ENCODE measurements at regions not wholly inside any gene's neighbourhood (a gene's known extent, or its start where the extent isn't known, plus 50 kb on each side); places are given as distances from the start of the nearest gene placed in this dataset.

DNA sequence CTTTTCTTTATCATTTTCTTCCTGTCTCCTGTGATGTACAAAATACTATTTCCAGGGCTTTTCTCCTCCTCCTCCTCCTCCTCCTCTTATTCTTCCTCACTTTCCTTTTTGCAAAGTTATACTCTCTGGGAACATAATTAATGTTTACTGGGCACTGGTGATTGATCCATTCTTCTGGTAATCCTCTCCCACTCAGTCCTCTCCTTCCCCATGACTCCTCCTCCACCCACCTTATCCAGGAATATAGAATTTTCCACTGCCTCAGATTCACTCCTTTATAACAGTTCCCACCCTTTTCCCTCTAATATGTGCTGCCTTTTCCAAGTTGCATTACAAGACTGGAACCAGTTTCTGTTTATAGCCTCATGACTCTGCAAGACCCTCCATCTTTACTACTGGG, 62.5 kb upstream of the IYD start:
- TF ChIP-seq, protein P1, sequence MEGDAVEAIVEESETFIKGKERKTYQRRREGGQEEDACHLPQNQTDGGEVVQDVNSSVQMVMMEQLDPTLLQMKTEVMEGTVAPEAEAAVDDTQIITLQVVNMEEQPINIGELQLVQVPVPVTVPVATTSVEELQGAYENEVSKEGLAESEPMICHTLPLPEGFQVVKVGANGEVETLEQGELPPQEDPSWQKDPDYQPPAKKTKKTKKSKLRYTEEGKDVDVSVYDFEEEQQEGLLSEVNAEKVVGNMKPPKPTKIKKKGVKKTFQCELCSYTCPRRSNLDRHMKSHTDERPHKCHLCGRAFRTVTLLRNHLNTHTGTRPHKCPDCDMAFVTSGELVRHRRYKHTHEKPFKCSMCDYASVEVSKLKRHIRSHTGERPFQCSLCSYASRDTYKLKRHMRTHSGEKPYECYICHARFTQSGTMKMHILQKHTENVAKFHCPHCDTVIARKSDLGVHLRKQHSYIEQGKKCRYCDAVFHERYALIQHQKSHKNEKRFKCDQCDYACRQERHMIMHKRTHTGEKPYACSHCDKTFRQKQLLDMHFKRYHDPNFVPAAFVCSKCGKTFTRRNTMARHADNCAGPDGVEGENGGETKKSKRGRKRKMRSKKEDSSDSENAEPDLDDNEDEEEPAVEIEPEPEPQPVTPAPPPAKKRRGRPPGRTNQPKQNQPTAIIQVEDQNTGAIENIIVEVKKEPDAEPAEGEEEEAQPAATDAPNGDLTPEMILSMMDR (IDR thresholded peaks at IDR 0.05; ENCODE audit: low read depth, low read length) = no peak
- no peak for TF ChIP-seq EZH2phosphoT487 (IDR thresholded peaks at IDR 0.05; ENCODE audit: low read depth)
